MM.1S (cell line): ENCODE measurements at regions not wholly inside any gene's neighbourhood (a gene's known extent, or its start where the extent isn't known, plus 50 kb on each side); places are given as distances from the start of the nearest gene placed in this dataset.

Experiments used
- EZH2 ChIP-seq: fragments of 300-600 bp; sonication (generic); optimal IDR thresholded peaks from 2 replicates; pipeline ENCODE3; 2017; ENCODE audit warnings: low read depth, mild to moderate bottlenecking, antibody characterized with exemption, low read length, mixed read lengths
- EZH2phosphoT487 ChIP-seq: fragments of 300-600 bp; sonication (generic); IDR thresholded peaks from 2 replicates; pipeline ENCODE4 v1.6.1; 2018; ENCODE audit warnings: antibody characterized with exemption, low read length
- TF ChIP-seq, protein P1 (sequence below): fragments of 300-600 bp; sonication (generic); IDR thresholded peaks from 2 replicates; pipeline ENCODE4 v1.5.1; 2016; ENCODE audit warnings: antibody characterized with exemption, low read length, mixed read lengths

GRCh38 chr13:34749046-34749445 lies 193.0 kb upstream of the NBEA start:
- TF ChIP-seq, protein P1, sequence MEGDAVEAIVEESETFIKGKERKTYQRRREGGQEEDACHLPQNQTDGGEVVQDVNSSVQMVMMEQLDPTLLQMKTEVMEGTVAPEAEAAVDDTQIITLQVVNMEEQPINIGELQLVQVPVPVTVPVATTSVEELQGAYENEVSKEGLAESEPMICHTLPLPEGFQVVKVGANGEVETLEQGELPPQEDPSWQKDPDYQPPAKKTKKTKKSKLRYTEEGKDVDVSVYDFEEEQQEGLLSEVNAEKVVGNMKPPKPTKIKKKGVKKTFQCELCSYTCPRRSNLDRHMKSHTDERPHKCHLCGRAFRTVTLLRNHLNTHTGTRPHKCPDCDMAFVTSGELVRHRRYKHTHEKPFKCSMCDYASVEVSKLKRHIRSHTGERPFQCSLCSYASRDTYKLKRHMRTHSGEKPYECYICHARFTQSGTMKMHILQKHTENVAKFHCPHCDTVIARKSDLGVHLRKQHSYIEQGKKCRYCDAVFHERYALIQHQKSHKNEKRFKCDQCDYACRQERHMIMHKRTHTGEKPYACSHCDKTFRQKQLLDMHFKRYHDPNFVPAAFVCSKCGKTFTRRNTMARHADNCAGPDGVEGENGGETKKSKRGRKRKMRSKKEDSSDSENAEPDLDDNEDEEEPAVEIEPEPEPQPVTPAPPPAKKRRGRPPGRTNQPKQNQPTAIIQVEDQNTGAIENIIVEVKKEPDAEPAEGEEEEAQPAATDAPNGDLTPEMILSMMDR, result no peak
- TF ChIP-seq EZH2 (no peak), EZH2phosphoT487 (no peak)
